NOMO-1 treated with dmso at 0.1 percent for 144 hours (cell line): ENCODE measurements at regions not wholly inside any gene's neighbourhood (a gene's known extent, or its start where the extent isn't known, plus 50 kb on each side); places are given as distances from the start of the nearest gene placed in this dataset.

Source experiments
- DNase-seq: peaks from one replicate; lab custom pipeline; 2025; ENCODE audit not compliant: unreplicated experiment; lab: John Stamatoyannopoulos, UW

- DNase-seq, result no peak
Measured at GRCh38 chr3:124089214-124089613, 97.3 kb upstream of the ROPN1 start.

- no peak for DNase-seq
Measured at GRCh38 chr3:124091716-124092115, 99.8 kb upstream of the ROPN1 start.

- DNase-seq, result no peak
Measured at GRCh38 chr3:124092811-124093210, 100.9 kb upstream of the ROPN1 start.

- DNase-seq, result no peak
Measured at GRCh38 chr3:124094496-124094895, 102.6 kb upstream of the ROPN1 start.

- DNase-seq, result no peak
Measured at GRCh38 chr3:124097362-124098131, 105.6 kb upstream of the ROPN1 start.

- no peak for DNase-seq
Measured at GRCh38 chr3:124101643-124102042, 109.7 kb upstream of the ROPN1 start.

- DNase-seq, result no peak
Measured at GRCh38 chr3:124107104-124107890, 115.4 kb upstream of the ROPN1 start.

- DNase-seq, result no peak
Measured at GRCh38 chr3:124108446-124108845, 116.5 kb upstream of the ROPN1 start.

GRCh38 chr3:124113485-124113884 is 121.6 kb upstream of the ROPN1 start:
- DNase-seq, result no peak

- DNase-seq, result peak; percentile 7
Measured at GRCh38 chr3:124115279-124115678, 123.4 kb upstream of the ROPN1 start.

GRCh38 chr3:124115956-124116355 is 124.0 kb upstream of the ROPN1 start:
- no peak for DNase-seq

- no peak for DNase-seq
Measured at GRCh38 chr3:124116906-124117305, 125.0 kb upstream of the ROPN1 start.

GRCh38 chr3:124117486-124117885 is 125.6 kb upstream of the ROPN1 start:
- no peak for DNase-seq

- no peak for DNase-seq
Measured at GRCh38 chr3:124118397-124118796, 126.5 kb upstream of the ROPN1 start.

- DNase-seq, result no peak
Measured at GRCh38 chr3:124119056-124119716, 127.3 kb upstream of the ROPN1 start.

- no peak for DNase-seq
Measured at GRCh38 chr3:124121379-124122312, 129.7 kb upstream of the ROPN1 start.

- DNase-seq, result no peak
Measured at GRCh38 chr3:124125315-124125714, 133.4 kb upstream of the ROPN1 start.

GRCh38 chr3:124126436-124127023 is 134.6 kb upstream of the ROPN1 start:
- no peak for DNase-seq

- DNase-seq, result no peak
Measured at GRCh38 chr3:124131158-124131557, 139.2 kb upstream of the ROPN1 start.

- no peak for DNase-seq
Measured at GRCh38 chr3:124131580-124131979, 139.7 kb upstream of the ROPN1 start.
